OCI-LY3 (cell line): ENCODE measurements at regions not wholly inside any gene's neighbourhood (a gene's known extent, or its start where the extent isn't known, plus 50 kb on each side); places are given as distances from the start of the nearest gene placed in this dataset.
A peak's percentile ranks its signal among the peaks of the same experiment; 100 is the strongest.

ENCODE experiments used
- EZH2phosphoT487 ChIP-seq: fragments of 200-600 bp; shearing (Covaris generic); IDR thresholded peaks from 2 replicates; pipeline ENCODE4 v1.6.1; 2018; ENCODE audit warnings: antibody characterized with exemption, mixed run types, low read depth
- TF ChIP-seq, protein P1 (sequence below): fragments of 200-600, 300-600 bp; sonication (generic); IDR thresholded peaks from 2 replicates; pipeline ENCODE4 v1.5.1; 2014; ENCODE audit warnings: antibody characterized with exemption, low read length, low read depth

DNA sequence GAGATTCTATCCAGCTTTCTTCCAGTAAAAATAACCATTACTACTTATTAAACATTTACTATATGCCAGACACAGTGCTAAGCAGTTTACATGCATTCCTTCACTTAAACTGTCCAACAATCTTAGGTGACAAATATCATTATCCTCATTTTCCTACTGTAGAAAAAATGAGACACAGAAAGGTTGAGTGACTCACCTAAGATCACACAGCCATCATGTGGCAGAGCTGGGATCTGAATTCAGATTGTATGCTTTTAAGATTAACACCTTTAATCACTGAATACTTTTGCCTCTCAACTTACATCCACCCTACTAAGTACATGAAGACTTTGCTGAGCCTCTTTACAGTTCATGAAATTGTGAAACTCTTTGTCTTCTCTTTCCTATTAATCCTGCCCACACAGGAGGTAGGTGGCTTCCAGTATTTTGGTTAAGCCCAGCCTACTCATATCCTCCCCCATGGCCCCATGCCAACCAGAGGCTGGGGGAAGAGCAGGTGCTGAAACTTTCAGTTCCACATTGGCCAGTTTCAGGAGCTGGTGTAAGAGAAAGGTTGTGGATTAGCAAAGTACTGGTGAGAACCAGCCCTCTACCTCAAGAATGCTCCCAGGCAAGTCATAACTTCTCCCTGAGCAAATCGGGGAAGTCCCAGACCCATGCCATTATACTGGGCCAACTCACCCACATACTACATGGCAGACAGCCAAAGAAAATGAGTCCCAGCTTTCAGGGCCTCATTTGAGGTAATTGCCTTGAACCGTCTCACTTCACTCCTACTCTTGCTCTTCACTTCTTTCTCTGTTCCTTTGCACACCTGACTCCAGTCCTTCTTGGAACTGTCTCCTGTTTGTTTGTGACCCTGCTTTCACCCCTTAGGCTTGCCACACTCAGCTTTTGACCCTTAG, 211.1 kb downstream of the GUCY2F start:
- peak; percentile 76 for TF ChIP-seq EZH2phosphoT487
- TF ChIP-seq, protein P1, sequence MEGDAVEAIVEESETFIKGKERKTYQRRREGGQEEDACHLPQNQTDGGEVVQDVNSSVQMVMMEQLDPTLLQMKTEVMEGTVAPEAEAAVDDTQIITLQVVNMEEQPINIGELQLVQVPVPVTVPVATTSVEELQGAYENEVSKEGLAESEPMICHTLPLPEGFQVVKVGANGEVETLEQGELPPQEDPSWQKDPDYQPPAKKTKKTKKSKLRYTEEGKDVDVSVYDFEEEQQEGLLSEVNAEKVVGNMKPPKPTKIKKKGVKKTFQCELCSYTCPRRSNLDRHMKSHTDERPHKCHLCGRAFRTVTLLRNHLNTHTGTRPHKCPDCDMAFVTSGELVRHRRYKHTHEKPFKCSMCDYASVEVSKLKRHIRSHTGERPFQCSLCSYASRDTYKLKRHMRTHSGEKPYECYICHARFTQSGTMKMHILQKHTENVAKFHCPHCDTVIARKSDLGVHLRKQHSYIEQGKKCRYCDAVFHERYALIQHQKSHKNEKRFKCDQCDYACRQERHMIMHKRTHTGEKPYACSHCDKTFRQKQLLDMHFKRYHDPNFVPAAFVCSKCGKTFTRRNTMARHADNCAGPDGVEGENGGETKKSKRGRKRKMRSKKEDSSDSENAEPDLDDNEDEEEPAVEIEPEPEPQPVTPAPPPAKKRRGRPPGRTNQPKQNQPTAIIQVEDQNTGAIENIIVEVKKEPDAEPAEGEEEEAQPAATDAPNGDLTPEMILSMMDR = no peak
